Liver (tissue), 8 donors: ENCODE measurements at regions not wholly inside any gene's neighbourhood (a gene's known extent, or its start where the extent isn't known, plus 50 kb on each side); places are given as distances from the start of the nearest gene placed in this dataset.

Source experiments
- DNase-seq: peaks from one replicate; pipeline ENCODE4 v3.0.0-alpha.2; 2017; ENCODE audit warnings: low spot score
- H3K27ac ChIP-seq, 2 donors: one replicate each; pipeline ENCODE4 v1.7.0; 2013; ENCODE audit warnings: inconsistent platforms in 2 of 2, low read length in 2 of 2, control low read depth in 1 of 2, low read depth in 1 of 2, mild to moderate bottlenecking in 1 of 2
- H3K27me3 ChIP-seq, 4 donors: one replicate each; pipeline versions ENCODE4 v1.6.1 to v1.7.0; 2013; ENCODE audit warnings: low read length in 3 of 4, inconsistent platforms in 1 of 4, mild to moderate bottlenecking in 1 of 4, moderate library complexity in 1 of 4; ENCODE audit not compliant: control insufficient read depth in 4 of 4, insufficient read depth in 4 of 4
- H3K36me3 ChIP-seq, 4 donors: one replicate each; pipeline versions ENCODE4 v1.6.1 to v1.7.0; 2013; ENCODE audit warnings: low read length in 3 of 4, mild to moderate bottlenecking in 3 of 4, low read depth in 1 of 4, moderate library complexity in 1 of 4; ENCODE audit not compliant: control insufficient read depth in 4 of 4, insufficient read depth in 3 of 4
- H3K4me1 ChIP-seq, 4 donors: one replicate each; pipeline versions ENCODE4 v1.6.1 to v1.7.0; 2013; ENCODE audit warnings: low read length in 3 of 4, mild to moderate bottlenecking in 3 of 4, moderate library complexity in 1 of 4; ENCODE audit not compliant: control insufficient read depth in 4 of 4, insufficient read depth in 4 of 4
- H3K4me3 ChIP-seq, 3 donors: one replicate each; pipeline versions ENCODE4 v1.6.1 to v1.7.0; 2013; ENCODE audit warnings: low read length in 3 of 3, control low read depth in 1 of 3, low read depth in 1 of 3, mild to moderate bottlenecking in 1 of 3
- H3K9ac ChIP-seq, 2 donors: one replicate each; pipeline ENCODE4 v1.7.0; 2013; ENCODE audit warnings: low read length in 2 of 2, mild to moderate bottlenecking in 2 of 2, moderate library complexity in 2 of 2, control low read depth in 1 of 2, low read depth in 1 of 2
- H3K9me3 ChIP-seq, 4 donors: one replicate each; pipeline versions ENCODE4 v1.6.1 to v1.7.0; 2013; ENCODE audit warnings: low read length in 3 of 4; ENCODE audit not compliant: control insufficient read depth in 4 of 4
- CTCF ChIP-seq: fragments of 150-350 bp; IDR thresholded peaks from 2 replicates; pipeline ENCODE4 v1.5.1; 2017; ENCODE audit warnings: improper control_type of control experiment, low read depth, low read length; ENCODE audit not compliant: missing input control
- FOXA1 ChIP-seq: IDR thresholded peaks from 2 replicates; pipeline ENCODE4 v1.6.1; 2016; ENCODE audit warnings: antibody characterized with exemption
- FOXA2 ChIP-seq: IDR thresholded peaks from 2 replicates; pipeline ENCODE4 v1.6.1; 2016; ENCODE audit warnings: antibody characterized with exemption
- GABPA ChIP-seq, 2 donors: IDR thresholded peaks in 1 of 2; conservative IDR thresholded peaks in 1 of 2; 2 replicates each; pipeline ENCODE4 v1.6.1; 2016; ENCODE audit warnings: antibody characterized with exemption in 2 of 2, mild to moderate bottlenecking in 1 of 2, moderate library complexity in 1 of 2
- JUND ChIP-seq, 2 donors: IDR thresholded peaks; 2 replicates each; pipeline ENCODE4 v1.6.1; 2016; ENCODE audit warnings: antibody characterized with exemption in 2 of 2
- RAD21 ChIP-seq, 2 donors: IDR thresholded peaks; 2 replicates each; pipeline ENCODE4 v1.6.1; 2016; ENCODE audit warnings: antibody characterized with exemption in 2 of 2, mild to moderate bottlenecking in 2 of 2
- RXRA ChIP-seq, 2 donors: IDR thresholded peaks; 2 replicates each; pipeline ENCODE4 v1.6.1; 2017 to 2018; ENCODE audit warnings: antibody characterized with exemption in 2 of 2, mild to moderate bottlenecking in 1 of 2
- SP1 ChIP-seq: IDR thresholded peaks from 2 replicates; pipeline ENCODE4 v1.6.1; 2018; ENCODE audit warnings: antibody characterized with exemption, mild to moderate bottlenecking
- TAF1 ChIP-seq: conservative IDR thresholded peaks from 2 replicates; pipeline ENCODE4 v1.6.1; 2016; ENCODE audit warnings: antibody characterized with exemption, mild to moderate bottlenecking
- YY1 ChIP-seq: IDR thresholded peaks from 2 replicates; pipeline ENCODE4 v1.6.1; 2016; ENCODE audit warnings: antibody characterized with exemption, mild to moderate bottlenecking
- WGBS: extraction: QIAGEN DNeasy Blood & Tissue Kit; methylation state at CpG from one replicate; pipeline ENCODE4 v1.1.7; 2013; 5-methylcytosine and 5-hydroxymethylcytosine counted together
- TF ChIP-seq, protein P1 (sequence below): IDR thresholded peaks from 2 replicates; pipeline ENCODE4 v1.6.1; 2016; ENCODE audit warnings: antibody characterized with exemption
- TF ChIP-seq, protein P2 (sequence below): IDR thresholded peaks from 2 replicates; pipeline ENCODE4 v1.6.1; 2016; ENCODE audit warnings: antibody characterized with exemption, mild to moderate bottlenecking
- donor health status: healthy.
- donor health status: healthy.
- donor health status: healthy.
- donor health status: healthy.
- donor health status: healthy.

DNA sequence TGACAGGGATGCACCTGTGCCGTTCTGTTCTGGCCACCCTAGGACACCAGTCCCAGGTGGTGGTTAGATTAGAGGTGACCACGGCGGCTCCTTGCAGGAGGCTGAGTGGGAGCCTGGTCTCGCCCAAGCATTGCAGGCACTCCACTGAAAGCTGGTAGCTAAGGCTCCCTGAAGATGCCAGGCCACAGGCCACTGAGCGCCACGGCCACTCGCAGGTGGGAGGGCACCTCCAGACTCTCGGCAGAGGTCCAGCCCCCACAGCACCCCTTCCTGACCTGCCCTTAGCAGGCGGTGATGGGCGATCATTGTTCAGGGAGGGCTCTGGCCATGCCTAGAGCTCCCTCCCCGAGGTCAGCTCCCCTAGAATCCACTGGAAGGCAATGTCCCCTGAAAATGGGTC lies 1270.2 kb downstream of the BRD1 start:
- TF ChIP-seq, protein P1, sequence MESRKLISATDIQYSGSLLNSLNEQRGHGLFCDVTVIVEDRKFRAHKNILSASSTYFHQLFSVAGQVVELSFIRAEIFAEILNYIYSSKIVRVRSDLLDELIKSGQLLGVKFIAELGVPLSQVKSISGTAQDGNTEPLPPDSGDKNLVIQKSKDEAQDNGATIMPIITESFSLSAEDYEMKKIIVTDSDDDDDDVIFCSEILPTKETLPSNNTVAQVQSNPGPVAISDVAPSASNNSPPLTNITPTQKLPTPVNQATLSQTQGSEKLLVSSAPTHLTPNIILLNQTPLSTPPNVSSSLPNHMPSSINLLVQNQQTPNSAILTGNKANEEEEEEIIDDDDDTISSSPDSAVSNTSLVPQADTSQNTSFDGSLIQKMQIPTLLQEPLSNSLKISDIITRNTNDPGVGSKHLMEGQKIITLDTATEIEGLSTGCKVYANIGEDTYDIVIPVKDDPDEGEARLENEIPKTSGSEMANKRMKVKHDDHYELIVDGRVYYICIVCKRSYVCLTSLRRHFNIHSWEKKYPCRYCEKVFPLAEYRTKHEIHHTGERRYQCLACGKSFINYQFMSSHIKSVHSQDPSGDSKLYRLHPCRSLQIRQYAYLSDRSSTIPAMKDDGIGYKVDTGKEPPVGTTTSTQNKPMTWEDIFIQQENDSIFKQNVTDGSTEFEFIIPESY: no peak
- TF ChIP-seq SP1 (no peak), GABPA (IDR thresholded peaks at IDR 0.05 in 1 of 2, conservative IDR thresholded peaks at IDR 0.05 in 1 of 2) (no peak), JUND (IDR thresholded peaks at IDR 0.05) (no peak), YY1 (no peak), FOXA2 (no peak), FOXA1 (no peak), TAF1 (no peak), CTCF (no peak)
- TF ChIP-seq, protein P2, sequence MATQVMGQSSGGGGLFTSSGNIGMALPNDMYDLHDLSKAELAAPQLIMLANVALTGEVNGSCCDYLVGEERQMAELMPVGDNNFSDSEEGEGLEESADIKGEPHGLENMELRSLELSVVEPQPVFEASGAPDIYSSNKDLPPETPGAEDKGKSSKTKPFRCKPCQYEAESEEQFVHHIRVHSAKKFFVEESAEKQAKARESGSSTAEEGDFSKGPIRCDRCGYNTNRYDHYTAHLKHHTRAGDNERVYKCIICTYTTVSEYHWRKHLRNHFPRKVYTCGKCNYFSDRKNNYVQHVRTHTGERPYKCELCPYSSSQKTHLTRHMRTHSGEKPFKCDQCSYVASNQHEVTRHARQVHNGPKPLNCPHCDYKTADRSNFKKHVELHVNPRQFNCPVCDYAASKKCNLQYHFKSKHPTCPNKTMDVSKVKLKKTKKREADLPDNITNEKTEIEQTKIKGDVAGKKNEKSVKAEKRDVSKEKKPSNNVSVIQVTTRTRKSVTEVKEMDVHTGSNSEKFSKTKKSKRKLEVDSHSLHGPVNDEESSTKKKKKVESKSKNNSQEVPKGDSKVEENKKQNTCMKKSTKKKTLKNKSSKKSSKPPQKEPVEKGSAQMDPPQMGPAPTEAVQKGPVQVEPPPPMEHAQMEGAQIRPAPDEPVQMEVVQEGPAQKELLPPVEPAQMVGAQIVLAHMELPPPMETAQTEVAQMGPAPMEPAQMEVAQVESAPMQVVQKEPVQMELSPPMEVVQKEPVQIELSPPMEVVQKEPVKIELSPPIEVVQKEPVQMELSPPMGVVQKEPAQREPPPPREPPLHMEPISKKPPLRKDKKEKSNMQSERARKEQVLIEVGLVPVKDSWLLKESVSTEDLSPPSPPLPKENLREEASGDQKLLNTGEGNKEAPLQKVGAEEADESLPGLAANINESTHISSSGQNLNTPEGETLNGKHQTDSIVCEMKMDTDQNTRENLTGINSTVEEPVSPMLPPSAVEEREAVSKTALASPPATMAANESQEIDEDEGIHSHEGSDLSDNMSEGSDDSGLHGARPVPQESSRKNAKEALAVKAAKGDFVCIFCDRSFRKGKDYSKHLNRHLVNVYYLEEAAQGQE: no peak
- H3K4me3 ChIP-seq: no peak overlapping the region
- no peaks in the 10 kb centered on the region for H3K4me1 ChIP-seq
- H3K27ac ChIP-seq: no peak overlapping the region
- no peaks in the 10 kb centered on the region for H3K36me3 ChIP-seq
- H3K9me3 ChIP-seq: no peaks in the 10 kb centered on the region
- no peak overlapping the region for H3K9ac ChIP-seq
- H3K27me3 ChIP-seq: no peaks in the 10 kb centered on the region
- WGBS: 89% methylated on average over 11 of the region's 11 CpGs
- DNase-seq: no peak

- Histone ChIP-seq H3K9me3 (no peaks in the 10 kb centered on the region), H3K4me3 (no peak overlapping the region), H3K36me3 (no peaks in the 10 kb centered on the region), H3K9ac (no peak overlapping the region), H3K27me3 (no peaks in the 10 kb centered on the region), H3K4me1 (no peaks in the 10 kb centered on the region), H3K27ac (no peak overlapping the region)
- WGBS: 93% methylated on average over 12 of the region's 12 CpGs
- TF ChIP-seq JUND (IDR thresholded peaks at IDR 0.05) (no peak), GABPA (IDR thresholded peaks at IDR 0.05 in 1 of 2, conservative IDR thresholded peaks at IDR 0.05 in 1 of 2) (no peak), TAF1 (no peak), RAD21 (IDR thresholded peaks at IDR 0.05) (no peak), FOXA1 (no peak), RXRA (IDR thresholded peaks at IDR 0.05) (no peak), CTCF (no peak)
- TF ChIP-seq, protein P2: no peak
- TF ChIP-seq, protein P1: no peak
- DNase-seq: no peak
Measured at GRCh38 chr22:48556751-48557150, 1270.9 kb downstream of the BRD1 start.
